H9 (cell line): ENCODE measurements at regions not wholly inside any gene's neighbourhood (a gene's known extent, or its start where the extent isn't known, plus 50 kb on each side); places are given as distances from the start of the nearest gene placed in this dataset.

Experiments used
- DNase-seq: peaks from one replicate; pipeline ENCODE4 v3.0.0-alpha.2; 2017
- H2AFZ ChIP-seq: one replicate; pipeline ENCODE4 v1.6.1; 2013; ENCODE audit warnings: mild to moderate bottlenecking, low read length, control low read depth, moderate library complexity
- H2AK5ac ChIP-seq: 2 replicates; pipeline ENCODE4 v1.6.1; 2013; ENCODE audit warnings: low read length, control low read depth, mixed read lengths; ENCODE audit not compliant: insufficient read length
- H2BK120ac ChIP-seq: one replicate; pipeline ENCODE4 v1.6.1; 2013; ENCODE audit warnings: low read depth, mild to moderate bottlenecking, low read length, control low read depth, inconsistent platforms; ENCODE audit not compliant: poor library complexity, severe bottlenecking
- H2BK12ac ChIP-seq: 2 replicates; pipeline ENCODE4 v1.6.1; 2013; ENCODE audit warnings: low read length, control low read depth, mixed read lengths, low read depth; ENCODE audit not compliant: insufficient read length
- H2BK15ac ChIP-seq: 2 replicates; pipeline ENCODE4 v1.6.1; 2013; ENCODE audit warnings: low read depth, low read length, control low read depth
- H2BK20ac ChIP-seq: one replicate; pipeline ENCODE4 v1.6.1; 2013; ENCODE audit warnings: low read depth, mild to moderate bottlenecking, low read length, control low read depth, inconsistent platforms; ENCODE audit not compliant: poor library complexity, severe bottlenecking
- H2BK5ac ChIP-seq: 2 replicates; pipeline ENCODE4 v1.6.1; 2013; ENCODE audit warnings: low read length, control low read depth, mixed read lengths; ENCODE audit not compliant: insufficient read length
- H3K14ac ChIP-seq: 2 replicates; pipeline ENCODE4 v1.6.1; 2013; ENCODE audit warnings: low read length, control low read depth; ENCODE audit not compliant: insufficient read depth
- H3K18ac ChIP-seq: 2 replicates; pipeline ENCODE4 v1.6.1; 2013; ENCODE audit warnings: low read depth, mild to moderate bottlenecking, mixed read lengths, low read length, control low read depth; ENCODE audit not compliant: insufficient read length
- H3K23ac ChIP-seq: 2 replicates; pipeline ENCODE4 v1.6.1; 2013; ENCODE audit warnings: low read length, control low read depth, mixed read lengths, low read depth; ENCODE audit not compliant: insufficient read length
- H3K23me2 ChIP-seq: 2 replicates; pipeline ENCODE4 v1.6.1; 2013; ENCODE audit warnings: low read depth, mild to moderate bottlenecking, mixed read lengths, low read length, control low read depth; ENCODE audit not compliant: insufficient read length, poor library complexity, severe bottlenecking
- H3K27ac ChIP-seq: 2 replicates; pipeline ENCODE4 v1.5.1; 2013; ENCODE audit warnings: low read length, control low read depth, mixed read lengths, low read depth; ENCODE audit not compliant: insufficient read length
- H3K27me3 ChIP-seq: 2 replicates; pipeline ENCODE4 v1.6.1; 2013; ENCODE audit warnings: low read length, control low read depth, inconsistent platforms; ENCODE audit not compliant: insufficient read depth
- H3K4ac ChIP-seq: 2 replicates; pipeline ENCODE4 v1.6.1; 2013; ENCODE audit warnings: low read depth, mild to moderate bottlenecking, control low read depth, inconsistent platforms, low read length, moderate library complexity
- H3K4me1 ChIP-seq: 2 replicates; pipeline ENCODE4 v1.6.1; 2013; ENCODE audit warnings: low read length, control low read depth, inconsistent platforms; ENCODE audit not compliant: insufficient read depth
- H3K4me2 ChIP-seq: 2 replicates; pipeline ENCODE4 v1.6.1; 2013; ENCODE audit warnings: low read length, control low read depth, mixed read lengths; ENCODE audit not compliant: insufficient read length, insufficient read depth
- H3K56ac ChIP-seq: 2 replicates; pipeline ENCODE4 v1.6.1; 2013; ENCODE audit warnings: low read depth, mild to moderate bottlenecking, mixed read lengths, low read length, control low read depth; ENCODE audit not compliant: insufficient read length
- H3K79me1 ChIP-seq: 2 replicates; pipeline ENCODE4 v1.6.1; 2013; ENCODE audit warnings: low read depth, mild to moderate bottlenecking, moderate library complexity, low read length, control low read depth, inconsistent platforms; ENCODE audit not compliant: insufficient read depth, poor library complexity, severe bottlenecking
- H3K79me2 ChIP-seq: 2 replicates; pipeline ENCODE4 v1.6.1; 2013; ENCODE audit warnings: low read length, control low read depth, inconsistent platforms; ENCODE audit not compliant: insufficient read depth
- H3K9ac ChIP-seq: 2 replicates; pipeline ENCODE4 v1.6.1; 2013; ENCODE audit warnings: low read length, control low read depth, mixed read lengths; ENCODE audit not compliant: insufficient read length; ENCODE audit errors: extremely low read depth
- H3K9me3 ChIP-seq: one replicate; pipeline ENCODE4 v1.6.1; 2013; ENCODE audit warnings: low read depth, low read length, inconsistent platforms; ENCODE audit not compliant: control insufficient read depth
- H3T11ph ChIP-seq: one replicate; pipeline ENCODE4 v1.6.1; 2013; ENCODE audit warnings: mild to moderate bottlenecking, low read length, control low read depth, inconsistent platforms
- H4K20me1 ChIP-seq: one replicate; pipeline ENCODE4 v1.6.1; 2013; ENCODE audit not compliant: control insufficient read depth, insufficient read length, insufficient read depth
- H4K5ac ChIP-seq: 2 replicates; pipeline ENCODE4 v1.6.1; 2013; ENCODE audit warnings: low read depth, mild to moderate bottlenecking, mixed read lengths, low read length, control low read depth; ENCODE audit not compliant: insufficient read length
- H4K8ac ChIP-seq: replicated peaks from 2 replicates; pipeline ENCODE4 v1.6.1; 2013; ENCODE audit warnings: low read length, control low read depth, mixed read lengths, low read depth; ENCODE audit not compliant: insufficient read length
- H4K91ac ChIP-seq: 2 replicates; pipeline ENCODE4 v1.6.1; 2013; ENCODE audit warnings: low read depth, mild to moderate bottlenecking, moderate library complexity, mixed read lengths, low read length, control low read depth; ENCODE audit not compliant: insufficient read length
- H3K27ac Mint-ChIP-seq, 3 experiments: 2 replicates in 2 of 3; 3 replicates in 1 of 3; pipeline ENCODE4 v1.8.0; 2020 to 2021; ENCODE audit warnings: mixed read lengths in 3 of 3, mild to moderate bottlenecking in 1 of 3, moderate library complexity in 1 of 3
- H3K27me3 Mint-ChIP-seq: 2 replicates; pipeline ENCODE4 v1.8.0; 2021; ENCODE audit warnings: low read depth, mild to moderate bottlenecking, moderate library complexity, mixed read lengths
- H3K36me3 Mint-ChIP-seq, 3 experiments: 2 replicates in 2 of 3; 3 replicates in 1 of 3; pipeline ENCODE4 v1.8.0; 2020 to 2021; ENCODE audit warnings: low read depth in 3 of 3, mixed read lengths in 3 of 3; ENCODE audit not compliant: insufficient read depth in 1 of 3
- H3K4me1 Mint-ChIP-seq, 2 experiments: 2 replicates each; pipeline ENCODE4 v1.8.0; 2020; ENCODE audit warnings: mixed read lengths in 2 of 2
- H3K4me3 Mint-ChIP-seq, 2 experiments: 2 replicates in 1 of 2; 3 replicates in 1 of 2; pipeline ENCODE4 v1.8.0; 2020 to 2021; ENCODE audit warnings: mild to moderate bottlenecking in 2 of 2, mixed read lengths in 2 of 2, moderate library complexity in 1 of 2
- H3K9me3 Mint-ChIP-seq, 2 experiments: 2 replicates in 1 of 2; 3 replicates in 1 of 2; pipeline ENCODE4 v1.8.0; 2020; ENCODE audit warnings: mild to moderate bottlenecking in 2 of 2, mixed read lengths in 2 of 2, moderate library complexity in 1 of 2
- TF ChIP-seq, protein P1 (sequence below): fragments of 200-600 bp; sonication (generic); conservative IDR thresholded peaks from 3 replicates; pipeline ENCODE4 v1.8.0; 2021; ENCODE audit warnings: antibody characterized with exemption, mild to moderate bottlenecking

DNA sequence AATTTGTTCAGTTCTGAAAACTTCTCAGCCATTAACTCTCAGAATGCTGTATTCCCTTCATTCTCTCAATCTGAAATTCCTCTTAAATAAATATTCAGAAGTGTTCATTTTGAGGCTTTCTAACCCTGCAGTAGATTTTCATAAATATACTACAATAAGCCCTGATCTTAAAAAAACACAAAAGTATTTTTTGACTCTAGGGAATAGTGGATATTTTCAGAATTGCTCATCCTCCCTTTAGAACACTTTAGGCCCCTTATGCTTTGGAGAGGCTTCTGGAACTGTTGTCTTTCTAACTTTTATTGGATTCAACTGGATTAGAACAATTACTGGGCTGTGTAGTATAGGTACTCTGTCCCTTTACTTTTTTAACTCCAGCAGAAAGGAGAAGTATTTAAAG, 1662.6 kb upstream of the MIR17HG start:
- Mint-ChIP-seq H3K4me3 (no peak overlapping the region), H3K4me1 (no peaks in the 10 kb centered on the region), H3K27me3 (no peaks in the 10 kb centered on the region), H3K36me3 (peaks cover 0 to 3% (median 0%) of the 10 kb centered on the region in 3 experiments; a peak in 1 of 7 replicates), H3K27ac (no peak overlapping the region), H3K9me3 (no peaks in the 10 kb centered on the region; a peak in 1 of 5 replicates)
- TF ChIP-seq, protein P1, sequence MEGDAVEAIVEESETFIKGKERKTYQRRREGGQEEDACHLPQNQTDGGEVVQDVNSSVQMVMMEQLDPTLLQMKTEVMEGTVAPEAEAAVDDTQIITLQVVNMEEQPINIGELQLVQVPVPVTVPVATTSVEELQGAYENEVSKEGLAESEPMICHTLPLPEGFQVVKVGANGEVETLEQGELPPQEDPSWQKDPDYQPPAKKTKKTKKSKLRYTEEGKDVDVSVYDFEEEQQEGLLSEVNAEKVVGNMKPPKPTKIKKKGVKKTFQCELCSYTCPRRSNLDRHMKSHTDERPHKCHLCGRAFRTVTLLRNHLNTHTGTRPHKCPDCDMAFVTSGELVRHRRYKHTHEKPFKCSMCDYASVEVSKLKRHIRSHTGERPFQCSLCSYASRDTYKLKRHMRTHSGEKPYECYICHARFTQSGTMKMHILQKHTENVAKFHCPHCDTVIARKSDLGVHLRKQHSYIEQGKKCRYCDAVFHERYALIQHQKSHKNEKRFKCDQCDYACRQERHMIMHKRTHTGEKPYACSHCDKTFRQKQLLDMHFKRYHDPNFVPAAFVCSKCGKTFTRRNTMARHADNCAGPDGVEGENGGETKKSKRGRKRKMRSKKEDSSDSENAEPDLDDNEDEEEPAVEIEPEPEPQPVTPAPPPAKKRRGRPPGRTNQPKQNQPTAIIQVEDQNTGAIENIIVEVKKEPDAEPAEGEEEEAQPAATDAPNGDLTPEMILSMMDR, result no peak
- H2AFZ ChIP-seq, result no peak overlapping the region
- H3K4me2 ChIP-seq, result no peak overlapping the region
- no peak overlapping the region for H2BK12ac ChIP-seq
- no peak overlapping the region for H2BK15ac ChIP-seq
- no peaks in the 10 kb centered on the region for H3K79me1 ChIP-seq
- no peaks in the 10 kb centered on the region for H3K4me1 ChIP-seq
- no peak overlapping the region for H2BK120ac ChIP-seq
- no peak overlapping the region for H3K23ac ChIP-seq
- H3K4ac ChIP-seq, result no peak overlapping the region
- no peak for DNase-seq
- H3K27me3 ChIP-seq, result no peaks in the 10 kb centered on the region
- no peak overlapping the region for H3K27ac ChIP-seq
- no peak overlapping the region for H2AK5ac ChIP-seq
- H4K20me1 ChIP-seq, result no peaks in the 10 kb centered on the region
- H3K9ac ChIP-seq, result no peak overlapping the region
- H3K18ac ChIP-seq, result no peak overlapping the region
- no peaks in the 10 kb centered on the region for H3K9me3 ChIP-seq
- no peak overlapping the region for H4K91ac ChIP-seq
- H3K79me2 ChIP-seq, result no peaks in the 10 kb centered on the region
- H4K8ac ChIP-seq, result no peak overlapping the region
- H3K56ac ChIP-seq, result no peak overlapping the region
- H3K14ac ChIP-seq, result no peak overlapping the region
- no peak overlapping the region for H2BK20ac ChIP-seq
- H3K23me2 ChIP-seq, result no peaks in the 10 kb centered on the region
- H2BK5ac ChIP-seq, result no peak overlapping the region
- H3T11ph ChIP-seq, result no peak overlapping the region
- H4K5ac ChIP-seq, result no peak overlapping the region
